Endothelial cell of umbilical vein (primary cell): ENCODE measurements at regions not wholly inside any gene's neighbourhood (a gene's known extent, or its start where the extent isn't known, plus 50 kb on each side); places are given as distances from the start of the nearest gene placed in this dataset.

Source experiments
- EZH2 ChIP-seq: IDR thresholded peaks from 2 replicates; pipeline ENCODE4 v1.6.1; 2012; ENCODE audit warnings: borderline replicate concordance, low read depth, mild to moderate bottlenecking, moderate library complexity, low read length, inconsistent platforms; ENCODE audit not compliant: severe bottlenecking
- FOS ChIP-seq: IDR thresholded peaks from 2 replicates; pipeline ENCODE4 v1.6.1; 2011; ENCODE audit warnings: mild to moderate bottlenecking, low read length, moderate library complexity, borderline replicate concordance; ENCODE audit not compliant: insufficient read depth
- GATA2 ChIP-seq: IDR thresholded peaks from 2 replicates; pipeline ENCODE4 v1.7.0; 2011; ENCODE audit warnings: low read depth, mild to moderate bottlenecking, moderate library complexity, mixed read lengths, low read length; ENCODE audit not compliant: insufficient read length, insufficient read depth
- JUN ChIP-seq: IDR thresholded peaks from 2 replicates; pipeline ENCODE4 v1.6.1; 2011; ENCODE audit warnings: borderline replicate concordance, low read depth; ENCODE audit not compliant: insufficient read length, insufficient read depth
- MYC ChIP-seq: IDR thresholded peaks from one replicate; pipeline ENCODE4 v1.6.1; 2011; ENCODE audit warnings: mild to moderate bottlenecking, low read depth, low read length
- POLR2A ChIP-seq: IDR thresholded peaks from 2 replicates; pipeline ENCODE4 v1.6.1; 2012; ENCODE audit warnings: low read depth, mild to moderate bottlenecking, control low read depth, low read length
- POLR2AphosphoS5 ChIP-seq: IDR thresholded peaks from 2 replicates; pipeline ENCODE4 v1.6.1; 2012; ENCODE audit warnings: low read depth, mild to moderate bottlenecking, control low read depth, low read length, moderate library complexity; ENCODE audit not compliant: insufficient read depth
- TF ChIP-seq, protein P1 (sequence below), 2 donors: IDR thresholded peaks; 1 replicate in 1 of 2; 2 replicates in 1 of 2; pipeline ENCODE4 v1.5.1; 2011; ENCODE audit warnings: low read length in 2 of 2, mild to moderate bottlenecking in 2 of 2, moderate library complexity in 2 of 2, control low read depth in 1 of 2, inconsistent platforms in 1 of 2, low read depth in 1 of 2; ENCODE audit not compliant: insufficient read depth in 1 of 2; ENCODE audit errors: extremely low read depth in 1 of 2
- TF ChIP-seq, protein P2 (sequence below): IDR thresholded peaks from 2 replicates; pipeline ENCODE4 v1.6.1; 2011; ENCODE audit not compliant: insufficient read depth, insufficient read length

DNA sequence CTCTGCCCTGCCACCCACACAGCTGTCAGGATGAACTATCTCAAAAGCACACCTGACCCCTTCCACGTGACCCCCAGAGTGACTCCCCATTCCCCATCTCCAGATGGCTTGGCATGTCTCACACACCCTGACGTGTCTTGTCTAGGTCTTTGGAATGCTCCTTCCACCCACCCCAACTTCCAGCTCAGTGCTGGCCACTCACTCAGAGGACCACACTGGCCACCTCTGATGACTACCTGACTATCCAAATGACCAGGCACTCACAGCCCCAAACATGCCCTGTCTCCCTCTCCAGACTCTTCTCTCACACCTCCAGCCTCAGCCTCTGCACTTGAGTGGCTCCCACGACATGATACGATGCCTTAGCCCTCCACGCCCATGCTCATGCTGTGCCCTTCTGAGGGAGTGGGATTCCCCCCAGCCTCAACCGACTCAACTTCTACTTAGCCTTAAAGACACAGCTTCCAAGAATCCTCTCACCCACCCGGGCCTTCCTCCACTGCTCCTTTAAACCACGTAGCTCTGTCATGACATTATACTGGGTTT, 259.4 kb downstream of the BUD13 start:
- TF ChIP-seq, protein P1, sequence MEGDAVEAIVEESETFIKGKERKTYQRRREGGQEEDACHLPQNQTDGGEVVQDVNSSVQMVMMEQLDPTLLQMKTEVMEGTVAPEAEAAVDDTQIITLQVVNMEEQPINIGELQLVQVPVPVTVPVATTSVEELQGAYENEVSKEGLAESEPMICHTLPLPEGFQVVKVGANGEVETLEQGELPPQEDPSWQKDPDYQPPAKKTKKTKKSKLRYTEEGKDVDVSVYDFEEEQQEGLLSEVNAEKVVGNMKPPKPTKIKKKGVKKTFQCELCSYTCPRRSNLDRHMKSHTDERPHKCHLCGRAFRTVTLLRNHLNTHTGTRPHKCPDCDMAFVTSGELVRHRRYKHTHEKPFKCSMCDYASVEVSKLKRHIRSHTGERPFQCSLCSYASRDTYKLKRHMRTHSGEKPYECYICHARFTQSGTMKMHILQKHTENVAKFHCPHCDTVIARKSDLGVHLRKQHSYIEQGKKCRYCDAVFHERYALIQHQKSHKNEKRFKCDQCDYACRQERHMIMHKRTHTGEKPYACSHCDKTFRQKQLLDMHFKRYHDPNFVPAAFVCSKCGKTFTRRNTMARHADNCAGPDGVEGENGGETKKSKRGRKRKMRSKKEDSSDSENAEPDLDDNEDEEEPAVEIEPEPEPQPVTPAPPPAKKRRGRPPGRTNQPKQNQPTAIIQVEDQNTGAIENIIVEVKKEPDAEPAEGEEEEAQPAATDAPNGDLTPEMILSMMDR (IDR thresholded peaks at IDR 0.05; ENCODE audit: extremely low read depth in 1 of 2, insufficient read depth in 1 of 2, low read depth in 1 of 2, low read length in 2 of 2): no peak
- TF ChIP-seq MYC: no peak
- no peak for TF ChIP-seq POLR2AphosphoS5
- TF ChIP-seq EZH2: no peak
- no peak for TF ChIP-seq POLR2A
- TF ChIP-seq, protein P2, sequence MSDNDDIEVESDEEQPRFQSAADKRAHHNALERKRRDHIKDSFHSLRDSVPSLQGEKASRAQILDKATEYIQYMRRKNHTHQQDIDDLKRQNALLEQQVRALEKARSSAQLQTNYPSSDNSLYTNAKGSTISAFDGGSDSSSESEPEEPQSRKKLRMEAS: no peak
- TF ChIP-seq GATA2: no peak
- no peak for TF ChIP-seq FOS
- TF ChIP-seq JUN: no peak
